Activated CD4-positive, alpha-beta T cell treated with anti-CD3 and anti-CD28 coated beads, Interleukin-2, Interleukin-4, amounts not matched to agents 100 ng/mL and 50 ng/mL, durations not matched to agents 16 hours and 8 hours (primary cell): ENCODE measurements at regions not wholly inside any gene's neighbourhood (a gene's known extent, or its start where the extent isn't known, plus 50 kb on each side); places are given as distances from the start of the nearest gene placed in this dataset.

Source experiments
- DNase-seq: peaks from one replicate; pipeline ENCODE4 v3.0.0-alpha.2; 2020; ENCODE audit warnings: low spot score

GRCh38 chr9:110058304-110058953, 149.5 kb downstream of the C9orf152 start:
- peak; percentile 46 for DNase-seq

- no peak for DNase-seq
Measured at GRCh38 chr9:110059461-110059860, 148.5 kb downstream of the C9orf152 start.

GRCh38 chr9:110064803-110065202, 143.2 kb downstream of the C9orf152 start:
- DNase-seq: no peak

- no peak for DNase-seq
Measured at GRCh38 chr9:110065532-110065931, 142.4 kb downstream of the C9orf152 start.

GRCh38 chr9:110066929-110067716, 140.8 kb downstream of the C9orf152 start:
- no peak for DNase-seq

- DNase-seq: no peak
Measured at GRCh38 chr9:110068212-110068611, 139.7 kb downstream of the C9orf152 start.

GRCh38 chr9:110069326-110070248, 138.4 kb downstream of the C9orf152 start:
- DNase-seq: no peak

- DNase-seq: no peak
Measured at GRCh38 chr9:110072597-110073355, 135.2 kb downstream of the C9orf152 start.

- no peak for DNase-seq
Measured at GRCh38 chr9:110073356-110073905, 134.5 kb downstream of the C9orf152 start.

GRCh38 chr9:110076894-110077725, 130.8 kb downstream of the C9orf152 start:
- peak; percentile 20 for DNase-seq

- DNase-seq: no peak
Measured at GRCh38 chr9:110077925-110078324, 130.0 kb downstream of the C9orf152 start.

GRCh38 chr9:110078604-110079003, 129.4 kb downstream of the C9orf152 start:
- DNase-seq: no peak

- DNase-seq: no peak
Measured at GRCh38 chr9:110081395-110081794, 126.6 kb downstream of the C9orf152 start.

- no peak for DNase-seq
Measured at GRCh38 chr9:110083866-110084265, 124.1 kb downstream of the C9orf152 start.

GRCh38 chr9:110086537-110086936, 121.4 kb downstream of the C9orf152 start:
- no peak for DNase-seq

- no peak for DNase-seq
Measured at GRCh38 chr9:110087605-110088004, 120.4 kb downstream of the C9orf152 start.

GRCh38 chr9:110088099-110088498, 119.9 kb downstream of the C9orf152 start:
- no peak for DNase-seq

GRCh38 chr9:110089681-110090370, 118.1 kb downstream of the C9orf152 start:
- no peak for DNase-seq

GRCh38 chr9:110092792-110093191, 115.2 kb downstream of the C9orf152 start:
- no peak for DNase-seq

GRCh38 chr9:110093417-110093816, 114.5 kb downstream of the C9orf152 start:
- no peak for DNase-seq
